Fibroblast of skin of right biceps (primary cell): ENCODE measurements at regions not wholly inside any gene's neighbourhood (a gene's known extent, or its start where the extent isn't known, plus 50 kb on each side); places are given as distances from the start of the nearest gene placed in this dataset.
A peak's percentile ranks its signal among the peaks of the same experiment; 100 is the strongest.

Source experiments
- DNase-seq: peaks from one replicate; pipeline ENCODE4 v3.0.0-alpha.2; 2013

DNA sequence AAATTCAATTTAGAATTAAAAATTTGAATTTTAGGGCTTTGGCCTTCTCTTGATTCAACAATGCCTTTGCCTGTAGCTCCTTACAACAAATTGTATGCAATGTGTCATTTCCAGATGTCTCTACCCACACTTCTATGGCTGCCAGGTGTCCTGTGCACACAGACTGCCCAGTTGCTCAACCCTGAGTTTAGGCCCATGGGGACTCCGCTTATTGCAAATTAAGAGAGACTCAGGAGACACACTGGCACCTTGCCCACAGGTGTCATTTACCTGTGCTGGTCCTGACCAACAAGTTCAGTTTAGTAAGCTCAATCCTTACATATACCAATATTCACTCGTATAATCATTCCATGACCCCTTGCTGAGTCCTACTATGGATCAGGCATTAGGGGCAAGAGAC, 236.1 kb downstream of the OMA1 start:
- no peak for DNase-seq

DNA sequence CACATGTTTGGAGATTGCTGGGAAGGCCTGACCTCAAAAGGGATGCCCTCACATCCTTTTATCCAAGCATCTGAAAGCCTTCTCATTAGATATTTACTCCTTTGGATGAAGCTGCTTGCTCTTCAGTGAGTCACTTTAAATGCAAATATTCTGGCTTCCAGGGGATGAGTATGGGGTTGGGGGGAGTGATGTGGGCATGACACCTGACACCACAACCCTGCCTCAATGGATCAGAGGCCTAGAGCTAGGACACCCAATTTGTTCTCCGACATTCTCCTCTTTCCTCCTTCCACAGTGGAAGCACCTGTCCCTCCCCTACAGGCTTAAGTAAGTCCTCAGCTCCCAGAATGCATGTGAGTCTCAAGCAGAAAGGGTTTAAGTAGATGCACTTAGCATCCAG, 238.3 kb downstream of the OMA1 start:
- DNase-seq = no peak

DNA sequence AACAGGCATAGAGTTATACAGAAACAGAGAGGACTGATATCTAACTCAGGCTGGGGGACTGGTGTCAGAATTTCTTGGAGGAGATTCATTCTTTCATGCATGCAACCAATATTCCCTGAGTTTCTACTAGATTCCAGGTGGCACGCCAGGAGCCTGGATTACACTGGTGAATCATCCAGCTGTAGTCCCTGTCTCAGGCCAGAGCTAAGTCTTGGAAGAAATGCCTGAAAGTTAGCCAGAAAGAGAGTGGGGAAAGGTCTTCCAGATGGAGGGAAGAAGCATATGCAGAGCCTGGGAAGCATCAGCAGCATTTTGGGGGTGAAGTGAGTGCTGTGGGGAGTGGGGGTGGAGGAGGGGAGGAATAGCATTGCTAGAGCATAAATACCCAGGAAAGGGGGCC, 239.1 kb downstream of the OMA1 start:
- DNase-seq = peak; percentile 6

DNA sequence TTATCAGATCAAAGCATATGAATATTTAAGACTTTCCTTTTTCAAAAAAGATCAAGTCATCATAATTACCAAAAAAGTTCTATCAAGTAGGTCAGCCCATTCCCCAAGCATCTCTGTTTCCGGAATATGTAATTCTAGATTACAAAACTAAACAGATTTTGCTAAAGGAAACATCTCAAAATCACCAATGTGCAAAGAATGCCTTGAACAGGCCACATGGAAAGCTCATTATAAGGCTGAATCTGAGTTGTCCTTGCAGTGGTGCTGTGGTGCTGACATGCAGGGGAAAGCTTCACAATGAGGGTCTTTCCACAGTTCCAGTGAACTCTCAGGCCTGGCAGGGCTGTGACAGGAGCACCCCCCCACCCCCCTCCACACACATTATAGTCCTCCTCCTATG, 240.9 kb downstream of the OMA1 start:
- no peak for DNase-seq

DNA sequence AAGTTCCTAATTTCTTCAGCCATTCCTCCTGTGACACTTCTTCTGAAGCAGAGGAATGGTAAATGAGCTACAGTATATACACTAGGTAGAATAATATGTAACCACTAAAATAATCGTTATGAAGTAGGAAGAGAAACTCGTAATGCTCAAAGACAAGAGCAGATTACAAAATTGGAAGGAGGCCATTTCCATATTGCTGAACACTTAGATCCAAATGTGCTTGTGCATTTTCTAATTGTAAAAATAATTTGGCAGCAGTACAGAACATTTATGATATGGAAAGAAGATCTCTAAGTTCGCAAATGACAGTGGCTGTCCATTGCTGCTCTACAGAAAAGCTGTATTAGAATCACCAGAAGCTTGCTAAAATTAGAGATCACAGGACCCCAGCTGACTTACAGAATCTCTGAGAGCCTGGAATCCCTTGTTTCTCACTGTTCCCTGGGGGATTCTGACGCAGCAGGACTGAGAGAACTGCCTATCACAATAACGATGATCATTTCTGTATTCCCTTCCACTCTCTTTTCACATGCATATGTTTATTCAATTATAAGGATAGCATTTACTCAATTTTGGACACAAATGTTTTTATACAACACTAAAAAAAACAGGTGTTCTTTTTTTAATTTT, 242.1 kb downstream of the OMA1 start:
- DNase-seq = no peak

DNA sequence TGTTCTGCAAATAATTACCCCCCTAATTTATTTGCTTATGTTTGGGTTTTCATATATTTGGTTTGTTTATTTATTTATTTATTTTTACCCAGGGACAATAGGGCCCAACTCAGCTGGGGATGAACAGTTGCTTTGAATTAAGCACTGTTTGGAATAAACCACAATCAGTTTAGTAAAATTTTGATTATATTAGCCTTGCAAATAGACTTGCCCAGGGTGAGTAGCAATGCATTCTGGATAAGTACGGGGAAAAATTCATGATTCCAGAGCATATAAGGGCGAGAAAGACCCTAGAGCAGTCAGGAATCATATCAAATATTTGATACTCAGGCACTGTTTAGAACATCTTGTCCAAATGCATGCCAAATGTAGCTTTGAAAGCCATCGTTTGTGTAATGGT, 242.7 kb downstream of the OMA1 start:
- DNase-seq = no peak

DNA sequence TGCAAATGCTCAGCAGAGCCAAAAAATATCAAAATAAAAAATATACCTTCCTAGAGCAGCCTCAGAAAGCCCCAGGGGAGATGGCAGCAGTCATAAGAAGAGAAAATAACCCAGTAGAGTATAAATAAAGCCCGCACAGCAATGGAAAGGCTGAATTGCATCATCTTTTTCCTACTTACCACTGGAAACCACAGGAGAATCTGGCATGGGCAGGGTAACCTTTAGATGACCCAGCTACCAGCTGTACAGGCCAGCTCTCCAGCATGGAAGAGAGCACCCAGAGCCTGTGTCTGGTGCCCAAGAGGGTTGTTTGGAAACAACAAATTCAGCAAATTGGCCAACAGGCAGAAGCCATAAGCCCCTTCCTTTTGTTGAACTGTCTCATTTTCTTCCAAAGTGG, 253.1 kb downstream of the OMA1 start:
- DNase-seq = no peak

DNA sequence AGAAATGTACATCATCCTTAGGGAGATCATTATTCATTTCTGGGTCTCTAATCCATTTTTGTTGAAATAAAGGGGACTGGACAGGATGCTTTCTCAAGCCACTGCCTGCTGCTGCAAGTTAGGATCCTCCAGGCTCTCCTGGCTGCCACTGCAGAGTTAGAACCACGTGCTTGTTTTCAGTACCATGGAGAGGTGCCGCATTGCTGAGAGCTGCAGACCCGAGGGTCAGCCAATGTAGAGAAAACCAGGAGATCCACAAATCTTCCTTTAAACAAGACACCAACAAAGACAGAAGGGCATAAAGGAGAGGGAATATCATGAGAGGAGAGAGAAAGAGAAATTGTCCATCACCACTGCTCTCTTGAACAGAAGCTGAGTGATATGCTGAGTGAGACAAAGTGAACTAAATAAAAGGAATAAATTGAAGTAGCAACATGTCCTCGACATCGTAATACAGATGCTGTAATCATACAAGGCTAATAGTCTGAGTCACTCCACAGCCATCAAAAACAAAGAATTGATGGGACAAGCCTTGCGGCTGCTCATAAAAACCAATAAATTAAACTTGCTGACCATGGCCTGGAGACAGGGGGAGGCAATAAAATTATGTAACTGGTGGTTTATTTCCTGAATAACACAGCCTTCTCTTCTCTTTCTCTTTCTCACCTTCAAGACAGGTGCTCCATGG, 255.7 kb downstream of the OMA1 start:
- peak; percentile 37 for DNase-seq

DNA sequence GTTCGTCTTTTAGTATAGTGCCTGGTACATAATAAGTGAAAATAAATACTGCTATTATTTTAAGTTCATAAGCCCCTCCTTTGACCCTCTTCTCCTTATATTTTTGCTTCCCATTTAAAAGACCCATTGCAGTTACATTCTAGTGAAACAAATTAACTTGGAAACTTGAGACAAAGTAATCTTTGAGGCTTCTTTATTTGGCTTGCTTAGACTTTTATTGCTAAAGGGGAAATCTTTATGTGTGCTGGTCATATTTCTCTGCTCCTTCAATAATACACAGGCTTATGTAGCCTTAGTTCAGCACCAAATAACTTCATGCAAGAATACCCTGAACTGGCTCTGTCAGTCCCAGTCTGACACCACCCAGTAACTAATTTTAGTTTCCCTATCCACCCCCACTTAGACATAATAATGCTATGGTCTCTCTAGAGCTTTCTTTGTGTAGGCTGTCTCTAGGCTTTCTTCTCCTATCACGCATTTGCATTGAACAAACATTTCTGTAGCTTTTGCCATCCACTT, 257.8 kb downstream of the OMA1 start:
- DNase-seq = no peak

DNA sequence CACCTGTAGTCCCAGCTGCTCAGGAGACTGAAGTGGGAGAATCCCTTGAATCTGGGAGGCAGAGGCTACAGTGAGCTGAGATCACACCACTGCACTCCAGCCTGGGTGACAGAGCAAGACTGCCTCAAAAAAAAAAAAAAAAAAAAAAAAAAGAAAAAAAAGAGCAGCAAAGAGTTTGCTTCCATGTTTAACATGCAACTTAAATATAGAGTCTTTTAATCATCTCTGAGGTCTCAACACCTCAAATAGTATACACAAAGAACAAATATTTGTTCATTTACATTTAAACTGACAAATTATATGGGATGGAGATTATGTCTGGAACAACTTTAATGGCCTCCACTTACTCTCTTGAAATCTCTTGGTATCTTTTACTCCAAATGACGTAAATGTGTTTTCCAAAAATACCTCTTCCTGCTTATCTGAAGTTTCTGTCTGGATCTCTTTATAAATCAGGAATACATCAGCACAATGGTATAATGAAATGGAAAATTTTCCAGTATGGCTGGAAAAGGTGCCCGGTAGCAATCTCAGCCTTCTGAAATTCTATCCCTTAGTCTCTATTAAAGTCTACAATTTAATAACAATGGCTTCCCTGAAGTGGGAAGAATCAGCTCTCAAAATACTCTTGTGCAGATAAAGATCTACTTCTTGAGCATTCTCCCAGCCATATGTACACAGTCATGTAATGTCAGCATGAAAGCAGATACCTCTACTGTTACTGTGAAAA, 258.5 kb downstream of the OMA1 start:
- no peak for DNase-seq

DNA sequence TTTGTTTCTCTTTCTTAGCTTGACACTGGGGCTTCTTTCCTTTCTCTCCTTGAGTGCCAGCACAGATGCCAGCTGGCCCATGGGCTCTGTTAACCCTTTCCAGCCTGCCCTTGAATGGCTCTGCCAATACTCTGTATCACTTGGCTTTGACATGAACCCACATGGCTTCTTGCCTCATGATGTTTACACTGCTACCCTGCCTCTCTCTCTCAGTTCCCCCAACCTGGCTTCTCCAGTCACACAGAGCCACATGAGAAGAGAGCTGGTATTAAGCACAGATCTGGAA, 262.4 kb downstream of the OMA1 start:
- DNase-seq = no peak

DNA sequence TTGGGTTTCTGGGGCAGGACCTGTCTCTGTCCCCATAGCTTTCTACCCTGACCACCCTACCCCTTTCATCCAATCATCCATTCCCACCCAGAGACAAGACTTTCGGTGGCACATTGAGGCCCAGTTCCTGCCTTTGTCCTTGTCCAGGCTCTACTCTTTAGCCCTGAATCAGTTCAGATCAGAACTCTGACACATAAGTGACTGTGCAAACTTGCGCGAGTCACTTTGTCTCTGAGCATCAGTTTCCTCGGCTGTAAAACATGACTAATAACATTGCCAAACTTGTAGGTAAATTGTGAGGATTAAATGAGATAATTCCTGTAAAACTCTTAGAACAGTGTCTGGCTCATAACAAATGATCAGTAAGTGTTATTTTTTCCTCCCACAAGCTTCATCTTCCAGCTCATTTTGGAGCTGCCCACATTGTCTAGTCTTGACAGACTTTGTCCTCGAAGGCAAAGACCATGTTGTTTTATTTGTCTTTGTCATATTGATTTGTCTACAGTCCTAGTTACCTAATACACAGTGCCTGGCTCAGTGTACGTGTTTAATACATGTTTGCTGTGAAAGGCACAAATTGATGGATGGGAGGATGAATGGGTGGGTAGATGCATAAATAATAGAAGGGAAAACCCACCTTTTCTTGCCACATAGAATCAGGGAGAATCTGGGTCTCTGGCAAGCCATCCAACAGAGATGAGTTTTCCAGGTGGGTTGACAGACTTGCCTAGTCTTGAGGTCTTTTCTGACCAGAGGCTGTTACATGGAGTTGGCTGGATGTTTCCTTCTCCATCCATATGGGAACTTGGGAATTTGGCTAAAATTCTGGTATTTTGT, 262.9 kb downstream of the OMA1 start:
- peak; percentile 12 for DNase-seq

DNA sequence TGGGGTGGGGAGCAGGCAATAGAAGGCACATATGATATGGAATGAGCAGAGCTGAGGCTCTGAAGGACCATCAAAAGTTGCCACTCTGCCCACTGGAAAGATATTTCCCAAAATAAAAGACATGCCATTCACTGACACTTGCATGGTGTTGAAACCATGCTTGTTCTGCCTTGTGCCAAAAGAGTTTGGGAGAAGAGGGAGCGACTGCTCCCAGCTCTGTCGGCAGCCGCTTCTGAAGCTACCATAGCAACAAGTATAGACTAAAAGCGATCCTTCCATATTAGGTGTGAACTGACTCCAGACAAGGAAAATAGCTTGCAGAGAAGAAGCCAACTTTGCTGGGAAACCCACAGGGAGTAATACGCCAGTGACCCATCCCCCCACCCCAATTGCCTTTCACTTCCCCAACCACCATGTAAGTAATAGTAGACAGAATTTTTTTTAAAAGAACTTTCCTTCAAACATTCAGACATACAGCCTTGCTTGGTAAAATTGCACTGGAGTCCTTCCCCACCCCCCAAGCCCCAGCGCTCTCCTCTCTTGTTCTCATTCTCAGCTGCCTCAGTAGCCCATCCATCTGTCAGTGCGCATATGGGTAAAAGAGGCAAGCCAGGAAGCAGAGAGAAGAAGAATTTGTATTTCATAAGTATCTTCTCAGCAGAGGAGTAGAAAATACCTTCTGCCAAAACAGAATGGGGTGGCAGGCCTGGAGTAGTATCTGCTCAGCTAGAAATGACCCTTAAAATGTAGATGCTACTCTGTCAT, 263.7 kb downstream of the OMA1 start:
- no peak for DNase-seq

DNA sequence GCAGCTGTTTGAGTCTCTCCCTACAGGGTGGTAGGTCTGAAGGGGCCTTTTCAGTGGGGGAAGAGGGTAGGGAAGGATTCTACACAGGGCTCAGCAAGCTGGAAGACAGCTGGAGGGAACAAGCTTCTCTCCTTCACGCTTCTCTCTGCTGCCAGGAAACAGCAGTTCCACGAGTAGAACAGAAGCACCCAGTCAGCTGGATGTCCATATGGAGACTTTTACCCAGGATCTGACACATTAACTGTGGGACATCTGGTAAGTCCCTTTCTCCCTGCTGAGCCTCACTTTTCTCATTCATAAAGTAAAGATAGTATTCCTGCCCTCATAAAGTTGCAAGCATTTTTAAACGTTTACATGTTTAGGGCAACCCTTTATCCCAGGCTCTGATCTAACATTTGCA, 280.3 kb downstream of the OMA1 start:
- no peak for DNase-seq

DNA sequence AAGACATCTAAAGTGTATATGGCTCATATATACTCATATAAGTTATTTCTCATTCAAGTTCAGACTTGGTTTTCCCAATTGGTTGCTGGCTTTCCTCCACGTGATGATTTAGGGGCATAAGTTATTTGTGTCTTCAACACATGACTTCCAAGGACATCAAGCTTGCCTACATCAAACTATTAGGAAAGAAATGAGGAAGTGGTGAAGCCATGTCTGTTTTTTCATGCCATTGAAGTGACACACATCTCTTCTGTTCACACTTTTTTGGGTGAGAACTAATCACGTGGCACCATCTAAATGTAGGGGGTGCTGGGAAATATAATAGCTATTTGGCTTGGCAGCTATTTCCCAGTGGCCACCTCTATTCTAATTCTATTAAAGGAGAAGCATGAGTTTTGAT, 282.1 kb downstream of the OMA1 start:
- peak; percentile 11 for DNase-seq

DNA sequence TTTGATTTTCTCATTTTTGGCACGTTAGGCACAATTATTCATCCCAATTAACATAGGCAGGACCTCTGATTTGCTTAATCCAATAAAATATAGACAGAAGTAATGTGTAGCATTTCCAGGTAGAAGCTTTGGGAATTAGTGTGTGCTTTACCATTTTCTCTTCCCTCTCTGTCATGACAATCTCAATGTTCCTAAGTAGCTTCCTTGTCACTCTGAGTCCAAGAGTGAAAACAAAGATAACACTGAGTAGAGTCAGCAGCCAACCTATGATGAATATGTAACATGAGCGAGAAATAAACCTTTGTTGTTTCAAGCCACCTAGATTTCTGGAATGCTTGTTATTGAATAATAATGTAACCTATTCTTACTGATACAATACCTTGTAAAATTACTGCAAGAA, 283.8 kb downstream of the OMA1 start:
- DNase-seq = no peak

DNA sequence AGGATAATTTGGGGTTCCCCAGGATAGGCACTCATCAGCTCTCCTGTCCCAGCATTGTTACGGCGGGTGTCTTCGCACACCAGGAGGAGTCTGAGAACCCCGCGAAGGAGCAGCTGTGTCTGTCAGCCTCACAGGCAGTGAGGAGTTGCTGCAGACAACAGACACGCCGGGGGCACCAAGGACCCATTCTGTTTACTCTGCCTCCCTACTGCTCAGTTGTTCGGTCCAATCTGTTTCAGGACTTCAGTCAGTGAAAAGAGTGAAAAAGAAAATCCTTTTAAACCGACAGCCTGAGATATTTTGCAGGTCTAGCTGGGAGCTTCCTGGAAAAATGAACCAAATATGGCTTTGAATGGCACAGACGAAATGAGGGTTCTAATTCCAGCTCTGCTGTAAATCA, 288.4 kb downstream of the OMA1 start:
- no peak for DNase-seq

DNA sequence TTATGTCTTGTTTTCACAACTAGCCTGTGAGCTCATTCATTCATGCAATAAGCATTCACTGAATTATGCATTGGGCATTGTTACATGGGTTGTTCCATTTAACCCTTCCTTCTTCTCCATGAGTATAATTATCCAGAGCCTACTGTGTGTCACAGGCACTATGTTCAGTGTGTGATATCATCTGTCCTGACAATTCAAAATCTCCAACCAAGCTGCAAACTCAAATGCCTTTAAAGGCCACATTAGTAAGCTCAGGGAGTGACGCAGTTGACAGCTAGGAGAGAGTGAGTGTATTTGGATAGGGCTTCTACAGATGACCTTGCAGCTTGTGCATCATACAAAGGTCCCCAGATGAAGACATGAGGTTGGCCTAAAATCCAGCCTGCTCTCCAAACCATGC, 289.5 kb downstream of the OMA1 start:
- no peak for DNase-seq

DNA sequence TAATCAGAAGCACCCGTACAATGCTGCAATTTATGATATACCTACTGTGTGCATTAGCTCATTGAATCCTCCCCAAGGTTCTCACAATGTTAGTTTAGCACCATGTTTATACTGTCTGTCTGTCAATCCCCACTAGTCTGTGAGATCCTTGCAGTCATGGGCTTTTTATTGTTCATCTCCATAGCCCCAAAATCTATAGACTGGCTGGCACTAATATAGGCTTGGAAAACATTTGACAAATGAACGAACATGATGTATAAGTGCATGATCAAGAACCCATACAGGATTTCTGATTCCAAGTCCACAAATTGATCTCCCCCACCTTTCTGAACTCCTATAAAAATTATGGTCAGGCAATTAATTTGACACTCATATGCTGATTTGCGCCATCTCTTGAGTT, 290.0 kb downstream of the OMA1 start:
- DNase-seq = no peak

DNA sequence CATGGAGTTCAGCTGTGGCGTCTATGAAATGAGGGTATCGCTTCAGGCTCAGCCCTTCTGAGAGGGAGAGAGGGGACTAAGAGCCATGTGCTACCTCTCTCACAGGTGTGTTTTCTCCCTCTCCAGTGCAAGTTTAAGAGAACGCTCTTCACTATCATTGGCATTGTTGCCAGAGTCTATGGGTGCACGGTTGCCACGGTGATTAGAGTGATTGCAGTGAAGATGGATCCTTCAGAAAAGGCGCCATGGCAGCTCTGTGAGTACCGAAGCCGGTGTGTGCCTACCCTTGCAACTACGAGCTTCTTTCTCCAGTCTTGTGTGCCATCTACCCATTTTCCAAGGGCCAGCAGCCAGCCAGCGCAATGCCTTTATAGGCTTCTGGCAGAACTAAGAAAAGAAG, 290.5 kb downstream of the OMA1 start:
- no peak for DNase-seq

DNA sequence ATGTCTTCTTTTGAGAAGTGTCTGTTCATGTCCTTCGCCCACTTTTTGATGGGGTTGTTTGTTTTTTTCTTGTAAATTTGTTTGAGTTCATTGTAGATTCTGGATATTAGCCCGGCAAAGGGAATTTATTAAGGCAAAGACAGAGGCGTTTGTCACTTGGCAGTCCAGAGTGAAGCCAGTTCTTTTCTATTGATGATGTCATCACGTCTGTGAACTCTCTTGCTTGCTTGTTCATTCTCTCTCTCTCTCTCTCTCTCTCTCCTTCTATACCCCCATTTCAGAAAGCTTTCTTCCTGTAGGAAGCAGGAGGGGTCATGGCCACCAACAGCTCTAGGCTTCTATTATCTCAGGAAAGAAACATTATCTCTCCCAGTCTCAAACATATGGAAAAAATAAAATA, 291.3 kb downstream of the OMA1 start:
- no peak for DNase-seq

DNA sequence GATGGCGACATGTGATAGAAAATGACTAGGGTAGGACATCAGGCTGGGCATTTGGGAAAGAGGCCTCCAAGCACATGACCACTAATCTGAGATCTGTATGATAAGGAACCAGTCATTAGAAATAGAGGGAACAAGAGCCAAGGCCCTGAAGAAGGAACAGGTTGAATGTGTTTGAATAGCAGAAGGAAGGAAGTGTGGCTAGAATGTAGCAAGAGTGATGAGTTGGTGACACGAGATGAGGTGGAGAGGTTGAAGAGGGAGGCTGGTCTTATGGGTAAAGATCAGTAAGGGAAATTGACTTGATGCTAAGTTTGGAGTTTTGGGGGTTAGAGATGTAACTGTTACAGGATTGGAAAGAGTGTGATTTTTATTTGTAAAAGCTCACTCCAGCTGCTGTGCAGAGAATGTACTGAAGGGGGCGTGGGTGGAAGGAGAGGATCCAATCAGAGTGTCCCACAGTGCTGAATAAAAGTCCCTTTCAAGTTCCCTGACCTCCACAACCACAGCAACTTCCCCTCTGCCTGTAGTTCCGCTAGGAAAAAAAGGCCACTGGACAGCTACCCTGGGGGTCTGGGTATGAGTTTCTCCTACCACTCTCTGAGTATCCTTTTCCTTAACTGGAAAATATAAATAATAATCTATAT, 295.0 kb downstream of the OMA1 start:
- DNase-seq = peak; percentile 5
